ENCODE measurements at regions not wholly inside any gene's neighbourhood (a gene's known extent, or its start where the extent isn't known, plus 50 kb on each side); places are given as distances from the start of the nearest gene placed in this dataset.

DNA sequence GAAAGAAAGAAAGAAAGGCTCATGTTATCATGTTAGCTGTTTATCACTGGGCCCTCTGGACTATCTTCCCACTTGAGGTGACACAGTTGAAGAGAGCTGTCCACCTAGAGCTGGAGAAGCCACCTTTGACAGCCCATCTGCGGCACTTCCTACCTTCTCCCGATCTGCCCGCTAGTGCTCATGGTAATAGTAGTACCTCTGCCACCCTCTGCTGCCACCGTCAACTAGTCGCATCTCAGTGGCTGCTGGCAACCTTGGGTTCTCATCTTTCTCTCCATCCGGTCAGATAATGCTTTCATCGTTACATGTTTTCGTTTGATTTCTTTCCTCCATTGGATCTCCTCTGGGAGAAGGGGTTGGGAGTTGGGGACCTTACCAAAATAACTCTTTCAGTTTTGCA lies 63.2 kb upstream of the COPS8 start:
- Histone ChIP-seq H3K23me2 (ENCODE audit: low read depth, low read length) (no peaks in the 10 kb centered on the region), H2BK12ac (ENCODE audit: low read depth, low read length) (no peak overlapping the region), H2BK5ac (ENCODE audit: low read depth, low read length) (no peak overlapping the region), H2BK20ac (ENCODE audit: low read length) (no peak overlapping the region), H2AK5ac (ENCODE audit: low read depth, low read length) (no peak overlapping the region), H3K18ac (ENCODE audit: extremely low read depth, low read length) (no peak overlapping the region), H3K4me3 (ENCODE audit: extremely low read depth in 1 of 4, insufficient read depth in 2 of 4, low read depth in 3 of 4, low read length in 4 of 4) (no peak overlapping the region), H4K5ac (ENCODE audit: insufficient read length, low read depth, low read length) (no peak overlapping the region), H3K4ac (replicated peaks; ENCODE audit: insufficient read length, low read depth, low read length) (no peak overlapping the region), H3K14ac (ENCODE audit: insufficient read length) (no peak overlapping the region), H3K23ac (ENCODE audit: insufficient read length) (no peak overlapping the region), H3K4me2 (ENCODE audit: insufficient read depth in 1 of 2, low read depth in 2 of 2, low read length in 2 of 2) (no peak overlapping the region), H4K8ac (ENCODE audit: extremely low read depth, insufficient read depth, low read length) (no peak overlapping the region), H4K20me1 (replicated peaks in 1 of 2; ENCODE audit: control insufficient read depth in 1 of 2, insufficient read depth in 2 of 2, low read length in 2 of 2) (no peaks in the 10 kb centered on the region), H3K27me3 (replicated peaks in 1 of 4; ENCODE audit: control insufficient read depth in 3 of 4, extremely low read depth in 1 of 4, insufficient read depth in 3 of 4, low read length in 3 of 4) (no peaks in the 10 kb centered on the region; a peak in 1 of 7 replicates), H3K79me1 (ENCODE audit: low read depth, low read length) (no peaks in the 10 kb centered on the region), H3K9me3 (ENCODE audit: insufficient read depth in 2 of 2, low read depth in 1 of 2, low read length in 1 of 2) (peaks cover 0 to 7% of the 10 kb centered on the region in 2 experiments; a peak in 2 of 4 replicates), H3K4me1 (replicated peaks in 1 of 4; ENCODE audit: control insufficient read depth in 3 of 4, insufficient read depth in 4 of 4, low read length in 3 of 4) (no peaks in the 10 kb centered on the region), H4K91ac (replicated peaks; ENCODE audit: insufficient read length, low read length) (no peak overlapping the region), H2AFZ (ENCODE audit: low read length) (no peak overlapping the region), H3K36me3 (ENCODE audit: control insufficient read depth in 2 of 4, insufficient read depth in 4 of 4, low read length in 3 of 4) (no peaks in the 10 kb centered on the region), H3K79me2 (ENCODE audit: control insufficient read depth in 1 of 2, insufficient read depth in 2 of 2, low read length in 2 of 2) (no peaks in the 10 kb centered on the region), H2BK120ac (replicated peaks; ENCODE audit: low read depth, low read length) (no peak overlapping the region), H2BK15ac (ENCODE audit: low read length) (no peak overlapping the region), H3K56ac (replicated peaks; ENCODE audit: insufficient read length, low read depth, low read length) (no peak overlapping the region), H3K27ac (ENCODE audit: low read depth, low read length) (no peak overlapping the region), H3K9ac (replicated peaks in 1 of 4; ENCODE audit: extremely low read depth in 1 of 4, low read depth in 3 of 4, low read length in 3 of 4) (no peak overlapping the region)
- ChIA-PET CTCF (ENCODE audit: partially characterized antibody) (no interaction called here), POLR2A (ENCODE audit: partially characterized antibody) (no interaction called here)
- FAIRE-seq (no peak), DNase-seq (ENCODE audit: low read depth in 1 of 2, low spot score in 2 of 2) (no peak)
- TF ChIP-seq BACH1 (IDR thresholded peaks at IDR 0.05; ENCODE audit: low read length) (no peak), RAD21 (IDR thresholded peaks at IDR 0.05 in 1 of 2, conservative IDR thresholded peaks at IDR 0.05 in 1 of 2; ENCODE audit: low read depth in 2 of 2, low read length in 2 of 2) (peak; percentile 36 to 44), CEBPB (IDR thresholded peaks at IDR 0.05; ENCODE audit: low read depth, low read length) (no peak), EGR1 (IDR thresholded peaks at IDR 0.05; ENCODE audit: borderline replicate concordance, low read depth, low read length) (no peak), KDM5A (IDR thresholded peaks at IDR 0.05; ENCODE audit: low read length) (no peak), EZH2 (IDR thresholded peaks at IDR 0.05; ENCODE audit: low read depth, low read length, severe bottlenecking) (no peak), SAP30 (IDR thresholded peaks at IDR 0.05; ENCODE audit: insufficient read depth, insufficient replicate concordance, low read length) (no peak)
- TF ChIP-seq, protein P1, sequence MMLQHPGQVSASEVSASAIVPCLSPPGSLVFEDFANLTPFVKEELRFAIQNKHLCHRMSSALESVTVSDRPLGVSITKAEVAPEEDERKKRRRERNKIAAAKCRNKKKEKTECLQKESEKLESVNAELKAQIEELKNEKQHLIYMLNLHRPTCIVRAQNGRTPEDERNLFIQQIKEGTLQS (IDR thresholded peaks at IDR 0.05; ENCODE audit: insufficient read depth, low read depth, low read length): no peak
- TF ChIP-seq, protein P2, sequence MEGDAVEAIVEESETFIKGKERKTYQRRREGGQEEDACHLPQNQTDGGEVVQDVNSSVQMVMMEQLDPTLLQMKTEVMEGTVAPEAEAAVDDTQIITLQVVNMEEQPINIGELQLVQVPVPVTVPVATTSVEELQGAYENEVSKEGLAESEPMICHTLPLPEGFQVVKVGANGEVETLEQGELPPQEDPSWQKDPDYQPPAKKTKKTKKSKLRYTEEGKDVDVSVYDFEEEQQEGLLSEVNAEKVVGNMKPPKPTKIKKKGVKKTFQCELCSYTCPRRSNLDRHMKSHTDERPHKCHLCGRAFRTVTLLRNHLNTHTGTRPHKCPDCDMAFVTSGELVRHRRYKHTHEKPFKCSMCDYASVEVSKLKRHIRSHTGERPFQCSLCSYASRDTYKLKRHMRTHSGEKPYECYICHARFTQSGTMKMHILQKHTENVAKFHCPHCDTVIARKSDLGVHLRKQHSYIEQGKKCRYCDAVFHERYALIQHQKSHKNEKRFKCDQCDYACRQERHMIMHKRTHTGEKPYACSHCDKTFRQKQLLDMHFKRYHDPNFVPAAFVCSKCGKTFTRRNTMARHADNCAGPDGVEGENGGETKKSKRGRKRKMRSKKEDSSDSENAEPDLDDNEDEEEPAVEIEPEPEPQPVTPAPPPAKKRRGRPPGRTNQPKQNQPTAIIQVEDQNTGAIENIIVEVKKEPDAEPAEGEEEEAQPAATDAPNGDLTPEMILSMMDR (IDR thresholded peaks at IDR 0.05; ENCODE audit: control extremely low read depth in 1 of 3, insufficient read depth in 1 of 3, low read depth in 1 of 3, low read length in 3 of 3): peak in 1 of 3 experiments; percentile 6; a peak in 1 of 4 replicates
- 91% methylated on average over 8 of the region's 8 CpGs; no CpG with 5 or more reads in 1 of the 2 experiments for WGBS, 2 experiments (ENCODE audit: extremely low coverage in 1 of 2, insufficient coverage in 1 of 2, insufficient read length in 1 of 2, insufficient replicate concordance in 2 of 2, low coverage in 1 of 2, low lambda C conversion rate in 2 of 2, missing lambda C conversion rate in 1 of 2)

Data from H1 (cell line).